Naive thymus-derived CD8-positive, alpha-beta T cell (primary cell): ENCODE measurements at regions not wholly inside any gene's neighbourhood (a gene's known extent, or its start where the extent isn't known, plus 50 kb on each side); places are given as distances from the start of the nearest gene placed in this dataset.

Experiments used
- ATAC-seq, 2 donors: fragments of 150-1000 bp; cut with Tn5 transposase in 1 of 2; sonication (Bioruptor Pico), chemical (Tn5 transposase) in 1 of 2; 1 replicate in 1 of 2; 2 replicates in 1 of 2; pipeline ENCODE4 v1.10.0; 2021; ENCODE audit warnings: mild to moderate bottlenecking in 2 of 2, moderate library complexity in 2 of 2
- POLR2A ChIA-PET: fragments of 350-600 bp; sonication (Branson Sonifier 250); formaldehyde crosslinking; loops from one replicate; lab custom pipeline; 2021; ENCODE audit warnings: antibody characterized with exemption; lab: Charles Lee
- DNase-seq, 10 donors: peaks; one replicate each; pipeline versions ENCODE4 v3.0.0 to v3.0.0-alpha.2; 2020 to 2022
- H3K27ac Mint-ChIP-seq, 10 donors: one replicate each; pipeline ENCODE4 v1.8.0; 2020 to 2022; ENCODE audit warnings: mild to moderate bottlenecking in 10 of 10, mixed read lengths in 10 of 10, moderate library complexity in 4 of 10, inconsistent platforms in 1 of 10
- H3K27me3 Mint-ChIP-seq, 5 donors: one replicate each; pipeline ENCODE4 v1.8.0; 2021 to 2022; ENCODE audit warnings: mixed read lengths in 5 of 5
- H3K36me3 Mint-ChIP-seq, 3 donors: one replicate each; pipeline ENCODE4 v1.8.0; 2020 to 2022; ENCODE audit warnings: mixed read lengths in 3 of 3, mild to moderate bottlenecking in 2 of 3, inconsistent platforms in 1 of 3
- H3K4me1 Mint-ChIP-seq, 4 donors: one replicate each; pipeline ENCODE4 v1.8.0; 2021 to 2022; ENCODE audit warnings: mixed read lengths in 4 of 4
- H3K4me3 Mint-ChIP-seq, 10 donors: one replicate each; pipeline ENCODE4 v1.8.0; 2020 to 2022; ENCODE audit warnings: mild to moderate bottlenecking in 10 of 10, mixed read lengths in 10 of 10, moderate library complexity in 6 of 10, inconsistent platforms in 1 of 10
- H3K9me3 Mint-ChIP-seq, 9 donors: one replicate each; pipeline ENCODE4 v1.8.0; 2020 to 2022; ENCODE audit warnings: mixed read lengths in 9 of 9, mild to moderate bottlenecking in 3 of 9, inconsistent platforms in 1 of 9, moderate library complexity in 1 of 9

DNA sequence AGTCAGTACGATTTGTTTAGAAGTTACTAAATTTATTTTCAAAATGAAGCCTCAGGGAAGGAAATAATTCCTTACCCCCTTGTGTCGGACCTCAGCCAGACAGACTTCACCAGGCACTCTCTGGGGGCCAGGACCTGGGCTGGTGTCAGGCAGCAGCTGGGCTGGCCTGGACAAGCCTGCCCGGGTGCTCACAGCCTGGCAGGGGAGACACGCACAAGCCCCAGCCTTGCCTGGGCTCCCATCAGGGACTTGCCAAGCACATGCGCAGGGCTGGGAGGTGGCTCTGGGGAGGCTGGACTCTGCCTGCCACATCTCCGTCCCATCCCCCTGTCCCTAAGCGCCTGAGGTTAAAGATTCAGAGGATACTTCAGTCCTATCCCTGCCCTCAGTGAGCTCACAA lies 56.8 kb upstream of the HS6ST1 start:
- DNase-seq: peak in 1 of 10 donors; percentile 9
- no peak overlapping the region for H3K4me3 Mint-ChIP-seq

DNA sequence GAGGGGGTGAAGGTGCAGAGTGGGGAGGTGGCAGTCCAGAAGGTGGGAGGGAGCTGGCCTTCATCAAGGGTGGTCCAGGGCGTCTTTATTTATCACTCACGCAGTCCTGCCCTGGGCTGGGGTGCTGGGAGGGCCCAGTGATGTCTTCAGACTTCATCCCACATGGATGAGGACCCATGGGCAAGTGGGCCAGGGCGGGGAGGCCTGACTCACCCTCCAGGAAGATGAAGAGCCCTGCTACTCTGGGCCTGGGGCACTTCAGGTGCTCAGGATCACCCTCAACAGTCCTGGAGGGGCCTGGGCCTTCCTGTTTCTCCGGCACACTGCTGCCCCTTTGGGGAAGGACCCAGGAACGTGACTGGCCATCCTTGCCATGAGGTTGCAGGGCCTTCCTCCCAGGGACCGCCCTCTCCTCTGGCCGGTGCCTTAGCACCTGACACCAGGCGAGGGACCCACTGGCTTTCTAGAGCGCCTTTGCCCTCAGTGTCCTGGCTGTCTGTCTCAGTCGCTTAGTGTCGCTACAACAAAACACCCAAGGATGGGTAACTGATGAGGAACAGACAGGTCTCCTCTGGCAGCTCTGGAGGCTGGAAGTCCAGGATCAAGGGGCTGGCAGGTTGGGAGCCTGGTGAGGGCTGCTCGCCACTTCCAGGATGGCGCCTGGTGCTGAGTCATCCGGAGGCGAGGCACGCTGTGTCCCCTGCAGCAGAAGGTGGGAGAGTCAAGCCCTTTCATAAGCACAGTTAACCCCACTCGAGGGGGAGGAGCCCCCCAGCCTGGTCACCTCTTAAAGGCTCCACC lies 57.8 kb upstream of the HS6ST1 start:
- Mint-ChIP-seq H3K4me3 (peak overlapping the region in 1 of 10 donors; percentile 20), H3K27ac (no peak overlapping the region), H3K9me3 (no peaks in the 10 kb centered on the region), H3K27me3 (peaks cover 0 to 8% (median 3%) of the 10 kb centered on the region in 5 donors), H3K4me1 (peaks cover 0 to 25% (median 9%) of the 10 kb centered on the region in 4 donors), H3K36me3 (no peaks in the 10 kb centered on the region)
- ATAC-seq (no peak), DNase-seq (peak in 1 of 10 donors; percentile 43)
- POLR2A ChIA-PET: no interaction called here

More for the DNA sequence above, 56.8 kb upstream of the HS6ST1 start:
- H3K36me3 Mint-ChIP-seq: no peaks in the 10 kb centered on the region
- no peaks in the 10 kb centered on the region for H3K9me3 Mint-ChIP-seq
- H3K27ac Mint-ChIP-seq: no peak overlapping the region
- POLR2A ChIA-PET: no interaction called here
- peaks cover 0 to 8% (median 3%) of the 10 kb centered on the region in 5 donors for H3K27me3 Mint-ChIP-seq
- H3K4me1 Mint-ChIP-seq: peaks cover 0 to 25% (median 9%) of the 10 kb centered on the region in 4 donors
- no peak for ATAC-seq

DNA sequence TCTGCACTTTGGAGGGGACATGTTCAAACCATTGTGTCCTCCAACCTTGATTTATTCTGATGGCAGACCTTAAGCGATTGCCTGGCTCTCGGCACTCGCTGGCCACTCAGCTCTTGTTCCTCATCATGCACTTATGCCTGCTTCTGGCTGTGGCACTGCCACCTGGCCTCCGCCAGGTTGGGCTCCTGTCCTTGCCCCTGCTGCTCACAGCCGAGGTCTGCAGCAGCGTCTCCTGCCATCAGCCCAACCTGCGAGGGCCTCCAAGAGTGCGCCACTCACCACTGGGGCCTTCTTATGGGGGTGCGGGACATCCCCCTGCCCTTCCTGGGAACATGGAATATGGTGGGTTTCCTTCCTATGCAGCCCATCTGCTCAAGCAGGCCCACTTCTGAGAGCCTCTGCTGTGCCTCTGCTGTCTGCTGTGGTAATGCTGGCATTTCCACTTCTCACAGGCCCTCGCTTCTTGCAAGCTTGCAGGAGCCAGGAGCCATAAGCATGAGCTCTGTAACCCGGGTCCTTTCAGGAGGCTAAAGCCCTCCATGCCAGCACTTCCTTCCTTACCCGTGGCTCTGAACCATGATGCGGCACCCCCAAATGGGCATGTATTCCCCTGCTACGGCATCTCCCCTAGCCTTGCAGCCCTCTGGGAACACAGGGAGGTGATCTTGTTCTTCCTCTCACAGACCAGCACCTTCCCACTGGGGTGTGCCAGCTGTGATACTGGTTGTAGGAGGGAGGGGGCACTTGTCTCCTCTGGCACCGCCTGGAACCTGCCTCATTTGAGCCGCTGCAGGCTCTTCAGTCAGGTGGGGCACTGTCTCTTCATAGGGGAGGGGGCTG lies 58.6 kb upstream of the HS6ST1 start:
- H3K27ac Mint-ChIP-seq: no peak overlapping the region
- H3K36me3 Mint-ChIP-seq: no peaks in the 10 kb centered on the region
- H3K4me1 Mint-ChIP-seq: peaks cover 0 to 18% (median 8%) of the 10 kb centered on the region in 4 donors
- peaks cover 0 to 8% (median 3%) of the 10 kb centered on the region in 5 donors for H3K27me3 Mint-ChIP-seq
- POLR2A ChIA-PET: no interaction called here
- DNase-seq: peak in 1 of 10 donors; percentile 59
- no peak overlapping the region for H3K4me3 Mint-ChIP-seq
- no peaks in the 10 kb centered on the region for H3K9me3 Mint-ChIP-seq
- ATAC-seq: no peak

DNA sequence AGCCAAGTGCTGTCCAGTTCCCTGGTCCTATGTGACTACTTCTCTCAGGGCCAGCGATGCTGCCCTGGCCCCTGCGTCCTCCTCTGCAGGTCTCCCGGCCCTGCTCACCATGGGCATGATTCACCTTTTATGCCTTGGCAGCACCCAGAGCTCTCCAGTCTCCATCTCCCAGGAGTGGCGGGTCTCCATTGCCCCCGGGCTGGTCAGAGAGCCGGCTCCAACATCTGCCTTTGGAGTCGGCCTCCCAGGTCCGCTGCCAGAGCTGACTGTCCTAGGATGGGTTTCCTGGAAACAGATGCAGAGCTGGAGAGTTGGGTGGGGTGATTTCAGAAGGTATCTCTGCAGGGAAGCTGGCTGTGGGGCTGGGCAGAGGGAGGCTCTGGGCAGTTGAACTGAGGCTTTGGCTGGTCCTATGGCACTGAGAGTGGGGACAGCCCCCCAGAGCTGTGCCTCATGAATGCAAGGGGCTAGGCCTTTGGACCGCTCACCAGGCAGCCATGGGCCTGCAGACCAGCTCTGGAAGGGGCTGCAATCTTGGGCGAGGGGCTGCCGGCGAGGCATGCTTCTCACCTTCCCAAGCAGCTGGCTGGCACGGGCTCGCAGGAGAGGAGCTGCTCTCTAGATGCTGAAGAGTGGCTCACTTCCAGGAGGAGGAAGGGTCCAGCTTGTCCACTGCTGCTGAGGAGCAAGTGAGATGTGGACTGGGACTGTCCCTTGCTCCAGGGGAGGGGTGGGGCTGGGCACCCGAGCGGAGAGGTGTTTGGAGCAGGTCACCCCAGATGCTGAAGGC lies 59.8 kb upstream of the HS6ST1 start:
- Mint-ChIP-seq H3K4me3 (no peak overlapping the region), H3K27ac (no peak overlapping the region), H3K4me1 (peaks cover 0 to 6% (median 1%) of the 10 kb centered on the region in 4 donors), H3K27me3 (peaks cover 0 to 7% (median 1%) of the 10 kb centered on the region in 5 donors), H3K36me3 (no peaks in the 10 kb centered on the region), H3K9me3 (no peaks in the 10 kb centered on the region)
- POLR2A ChIA-PET: no interaction called here
- DNase-seq (peak in 1 of 10 donors; percentile 42), ATAC-seq (no peak)

DNA sequence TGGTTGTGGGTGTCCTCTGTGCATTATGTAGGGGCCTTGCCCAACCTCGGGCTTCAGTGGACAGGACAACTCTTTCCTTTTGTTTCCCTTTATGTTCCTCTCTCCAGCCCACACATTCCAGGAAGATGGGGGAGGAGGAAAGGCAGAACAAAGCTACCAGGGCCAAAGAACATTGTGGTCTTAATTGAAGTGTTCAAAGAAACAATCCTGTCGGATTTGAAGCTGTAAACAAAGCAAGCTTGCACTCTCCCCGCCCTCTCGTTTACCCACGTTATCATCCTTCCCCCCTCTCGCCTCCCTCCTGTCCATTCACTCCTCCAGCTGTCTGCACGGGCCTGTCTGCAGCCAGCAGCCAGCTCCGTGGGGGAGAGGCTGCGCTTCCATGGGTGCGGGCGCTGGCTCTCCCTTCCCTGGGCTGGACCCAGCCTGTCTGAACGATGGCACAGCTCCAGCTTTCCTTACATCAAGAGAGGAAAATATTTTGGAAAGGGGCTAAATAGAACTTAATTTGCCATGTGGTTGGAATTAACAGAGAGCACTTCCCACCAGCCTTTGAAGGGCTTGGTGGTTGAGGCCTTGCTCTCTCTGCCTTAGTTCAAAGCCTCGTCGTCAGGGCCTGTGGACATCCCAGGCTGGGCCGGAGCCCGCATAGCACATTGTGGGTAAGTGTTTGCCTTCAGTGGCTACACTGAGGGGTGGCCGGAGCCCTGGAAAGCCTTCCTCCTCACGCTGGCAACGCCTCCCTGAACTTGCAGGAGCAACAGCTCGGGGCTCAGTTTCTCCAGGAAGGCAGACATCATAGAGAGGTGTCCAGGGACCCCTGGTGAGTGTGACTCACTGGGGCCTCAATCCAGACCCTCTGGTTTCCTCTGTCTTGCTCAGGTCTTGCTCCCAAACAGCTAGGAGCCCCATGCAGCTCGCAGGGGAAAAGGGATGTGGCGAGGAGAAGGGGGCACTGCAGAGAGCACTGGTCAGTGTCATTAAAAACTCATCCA lies 60.6 kb upstream of the HS6ST1 start:
- no peaks in the 10 kb centered on the region for H3K9me3 Mint-ChIP-seq
- H3K36me3 Mint-ChIP-seq: no peaks in the 10 kb centered on the region
- H3K4me3 Mint-ChIP-seq: no peak overlapping the region
- H3K27me3 Mint-ChIP-seq: peaks cover 0 to 5% (median 0%) of the 10 kb centered on the region in 5 donors
- POLR2A ChIA-PET: no interaction called here
- no peak overlapping the region for H3K27ac Mint-ChIP-seq
- peak in 1 of 10 donors; percentile 58 for DNase-seq
- H3K4me1 Mint-ChIP-seq: peaks cover 0 to 3% (median 0%) of the 10 kb centered on the region in 4 donors
- ATAC-seq: no peak

DNA sequence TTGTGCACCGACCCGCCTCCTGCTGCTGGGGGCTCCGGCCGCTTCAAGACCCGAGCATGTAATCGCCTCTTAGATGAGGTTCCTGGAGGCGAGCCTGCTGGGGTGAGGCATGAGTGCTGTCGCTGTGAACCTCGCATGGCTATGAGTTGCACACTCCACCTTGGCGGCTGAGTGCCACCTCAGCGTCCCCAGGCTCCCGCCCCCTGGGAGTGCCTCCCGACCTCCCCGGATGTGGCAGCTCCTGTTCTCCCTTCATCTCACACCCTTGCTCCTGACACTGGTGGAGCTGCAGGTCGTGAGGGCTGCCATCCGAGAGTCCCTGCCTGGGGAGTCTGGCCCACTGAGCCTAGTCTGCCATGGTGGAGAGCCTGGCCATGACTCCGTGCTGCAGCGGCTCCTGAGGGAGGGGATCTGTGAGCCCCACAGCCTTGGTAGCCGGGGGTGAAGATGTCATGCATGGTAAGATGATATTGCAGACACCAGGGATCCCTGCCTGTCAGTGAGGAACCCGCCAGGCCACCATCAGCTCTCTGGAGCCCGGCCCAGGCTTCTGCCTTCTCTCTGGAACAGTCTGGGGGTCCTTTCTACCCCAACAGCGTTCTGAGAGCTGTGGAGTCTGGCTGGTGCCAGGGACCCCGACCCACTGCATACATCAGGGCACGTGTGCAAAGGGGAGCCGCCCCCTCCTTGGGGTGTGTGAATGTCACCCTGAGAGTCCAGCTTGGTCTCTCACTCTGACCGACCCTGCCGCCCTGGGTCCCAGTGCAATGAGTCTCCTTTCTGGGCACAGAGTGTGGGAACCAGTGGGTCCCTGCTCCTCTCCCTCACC lies 61.6 kb upstream of the HS6ST1 start:
- peaks cover 0 to 3% (median 0%) of the 10 kb centered on the region in 4 donors for H3K4me1 Mint-ChIP-seq
- no peak overlapping the region for H3K27ac Mint-ChIP-seq
- DNase-seq (peak in 1 of 10 donors; percentile 61), ATAC-seq (no peak)
- peaks cover 0 to 5% (median 0%) of the 10 kb centered on the region in 5 donors for H3K27me3 Mint-ChIP-seq
- POLR2A ChIA-PET: no interaction called here
- H3K9me3 Mint-ChIP-seq: no peaks in the 10 kb centered on the region
- H3K4me3 Mint-ChIP-seq: no peak overlapping the region
- H3K36me3 Mint-ChIP-seq: no peaks in the 10 kb centered on the region

DNA sequence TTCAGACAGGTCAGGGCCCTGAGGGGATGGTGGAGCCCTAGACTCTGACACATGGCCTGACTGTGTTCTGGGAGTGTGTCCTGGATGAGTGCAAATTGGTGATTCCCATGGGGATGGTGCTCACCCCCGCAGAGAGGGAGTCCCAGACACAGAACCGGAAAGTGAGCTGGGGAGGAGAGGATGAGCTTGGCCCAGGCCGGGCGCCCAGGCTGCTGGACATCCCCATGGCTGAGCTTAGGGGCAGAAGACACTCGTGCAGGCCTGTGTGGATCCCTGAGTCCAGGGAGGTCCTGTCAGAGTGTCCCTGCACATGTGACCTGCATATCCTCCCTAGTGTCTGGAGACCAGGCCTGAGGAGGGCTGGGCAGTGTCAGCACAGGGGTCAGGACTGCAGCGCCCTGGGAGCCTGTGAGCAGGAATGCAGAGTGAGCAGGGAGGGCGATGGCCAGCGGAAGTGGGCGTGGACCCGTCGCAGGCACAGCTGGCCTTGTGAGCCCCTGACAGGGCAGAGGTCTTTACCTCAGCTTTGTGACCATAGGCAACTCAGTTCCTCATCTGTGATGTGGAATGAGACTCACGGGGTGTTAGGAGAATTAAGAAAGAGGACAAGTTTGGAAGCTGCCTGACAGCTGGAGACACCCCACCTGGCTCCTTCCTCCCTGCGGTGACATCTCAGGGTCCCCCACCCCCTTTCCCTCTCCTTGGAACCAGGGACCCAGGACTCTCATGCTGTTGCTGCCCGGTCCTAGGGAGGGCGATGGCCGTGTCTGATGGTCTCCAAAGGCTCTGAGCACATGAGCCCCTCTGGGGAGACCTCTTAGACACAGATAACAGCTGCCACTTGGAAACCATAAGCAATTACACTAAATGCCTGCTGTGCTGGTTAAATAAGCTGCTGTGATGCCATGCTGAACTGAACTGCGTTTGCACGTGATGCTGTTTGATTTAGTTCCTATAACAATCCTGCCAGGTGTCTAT lies 62.6 kb upstream of the HS6ST1 start:
- Mint-ChIP-seq H3K27ac (peak overlapping the region in 1 of 10 donors; percentile 11), H3K36me3 (no peaks in the 10 kb centered on the region), H3K9me3 (no peaks in the 10 kb centered on the region), H3K4me1 (peaks cover 0 to 3% (median 0%) of the 10 kb centered on the region in 4 donors), H3K4me3 (no peak overlapping the region), H3K27me3 (peaks cover 0 to 5% (median 0%) of the 10 kb centered on the region in 5 donors)
- ATAC-seq (no peak), DNase-seq (peak in 1 of 10 donors; percentile 48)
- POLR2A ChIA-PET: no interaction called here

DNA sequence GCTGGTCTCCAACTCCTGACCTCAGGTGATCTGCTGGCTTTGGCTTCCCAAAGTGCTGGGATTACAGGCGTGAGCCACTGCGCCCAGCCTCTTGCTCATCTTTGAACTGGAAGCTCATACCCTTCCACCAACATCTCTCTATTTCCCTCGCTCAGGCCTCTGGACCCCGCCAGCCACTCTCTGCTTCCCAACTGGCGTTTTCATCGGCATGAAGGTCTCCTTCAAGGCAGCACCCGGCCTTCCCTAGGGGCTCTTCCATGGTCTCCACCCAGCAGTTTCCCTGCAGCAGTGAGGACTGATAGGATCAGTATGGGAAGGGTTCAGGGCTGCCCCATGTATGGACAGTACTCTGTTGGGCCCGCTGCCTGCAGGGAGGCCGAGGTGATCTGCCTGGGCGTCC lies 65.8 kb upstream of the HS6ST1 start:
- DNase-seq: peak in 1 of 10 donors; percentile 38
- no peaks in the 10 kb centered on the region for H3K27me3 Mint-ChIP-seq
- no peaks in the 10 kb centered on the region for H3K36me3 Mint-ChIP-seq
- no peak overlapping the region for H3K4me3 Mint-ChIP-seq
- POLR2A ChIA-PET: no interaction called here
- no peaks in the 10 kb centered on the region for H3K9me3 Mint-ChIP-seq
- no peak overlapping the region for H3K27ac Mint-ChIP-seq
- ATAC-seq: no peak
- peaks cover 0 to 3% (median 0%) of the 10 kb centered on the region in 4 donors for H3K4me1 Mint-ChIP-seq

DNA sequence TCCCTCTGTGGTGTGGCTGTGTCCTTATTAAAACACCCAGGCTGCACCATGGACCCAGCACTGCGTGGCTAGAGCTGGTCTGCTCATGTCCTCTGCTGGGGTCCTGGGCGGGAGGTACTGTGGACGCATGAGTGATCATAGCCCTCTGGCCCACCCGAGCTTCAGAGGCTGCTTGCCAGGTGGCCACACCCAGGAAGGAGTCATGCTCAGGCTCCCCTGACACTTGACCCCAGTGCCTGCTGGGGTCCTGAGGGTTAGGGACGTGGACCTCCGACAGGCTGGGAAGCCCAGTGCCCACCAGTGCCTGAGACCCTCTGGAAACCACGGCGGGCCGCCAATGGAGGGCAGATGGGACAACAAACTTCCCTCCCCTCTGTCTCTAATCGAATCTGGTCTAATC lies 66.3 kb upstream of the HS6ST1 start:
- POLR2A ChIA-PET: no interaction called here
- Mint-ChIP-seq H3K4me3 (no peak overlapping the region), H3K9me3 (no peaks in the 10 kb centered on the region), H3K4me1 (peaks cover 0 to 3% (median 0%) of the 10 kb centered on the region in 4 donors), H3K27me3 (no peaks in the 10 kb centered on the region), H3K36me3 (no peaks in the 10 kb centered on the region), H3K27ac (no peak overlapping the region)
- ATAC-seq: no peak
- peak in 1 of 10 donors; percentile 13 for DNase-seq

DNA sequence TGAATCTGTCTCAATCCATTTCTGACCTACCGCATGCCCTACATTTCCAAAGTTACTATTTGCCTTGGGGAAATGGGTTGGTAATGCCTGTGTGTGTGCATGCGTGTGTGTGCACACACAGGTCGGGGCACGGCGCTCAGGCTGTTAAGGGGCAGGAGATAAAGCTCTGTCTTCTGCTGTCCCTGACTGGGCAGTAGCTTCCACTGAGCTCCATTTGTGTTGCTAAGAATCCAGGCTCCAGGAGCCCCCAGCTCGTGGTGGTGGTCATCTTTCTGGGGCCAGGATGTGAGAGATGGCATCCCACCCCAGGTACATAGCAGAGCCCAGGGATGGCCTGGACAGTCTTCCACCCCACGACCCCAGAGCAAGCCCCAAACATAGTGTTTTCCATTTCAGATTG lies 66.7 kb upstream of the HS6ST1 start:
- DNase-seq (no peak), ATAC-seq (no peak)
- Mint-ChIP-seq H3K27ac (no peak overlapping the region), H3K9me3 (no peaks in the 10 kb centered on the region), H3K36me3 (no peaks in the 10 kb centered on the region), H3K4me1 (peaks cover 0 to 3% (median 0%) of the 10 kb centered on the region in 4 donors), H3K4me3 (no peak overlapping the region), H3K27me3 (no peaks in the 10 kb centered on the region)
- POLR2A ChIA-PET: no interaction called here
